Stimulated activated CD8-positive, alpha-beta memory T cell treated with anti-CD3 and anti-CD28 coated beads, Interleukin-15, amount 100 ng/mL, for 48 hours (primary cell): ENCODE measurements at regions not wholly inside any gene's neighbourhood (a gene's known extent, or its start where the extent isn't known, plus 50 kb on each side); places are given as distances from the start of the nearest gene placed in this dataset.

Experiments used
- DNase-seq, 2 donors: peaks; one replicate each; pipeline ENCODE4 v3.0.0-alpha.2; 2020; ENCODE audit warnings: low read depth in 2 of 2

DNA sequence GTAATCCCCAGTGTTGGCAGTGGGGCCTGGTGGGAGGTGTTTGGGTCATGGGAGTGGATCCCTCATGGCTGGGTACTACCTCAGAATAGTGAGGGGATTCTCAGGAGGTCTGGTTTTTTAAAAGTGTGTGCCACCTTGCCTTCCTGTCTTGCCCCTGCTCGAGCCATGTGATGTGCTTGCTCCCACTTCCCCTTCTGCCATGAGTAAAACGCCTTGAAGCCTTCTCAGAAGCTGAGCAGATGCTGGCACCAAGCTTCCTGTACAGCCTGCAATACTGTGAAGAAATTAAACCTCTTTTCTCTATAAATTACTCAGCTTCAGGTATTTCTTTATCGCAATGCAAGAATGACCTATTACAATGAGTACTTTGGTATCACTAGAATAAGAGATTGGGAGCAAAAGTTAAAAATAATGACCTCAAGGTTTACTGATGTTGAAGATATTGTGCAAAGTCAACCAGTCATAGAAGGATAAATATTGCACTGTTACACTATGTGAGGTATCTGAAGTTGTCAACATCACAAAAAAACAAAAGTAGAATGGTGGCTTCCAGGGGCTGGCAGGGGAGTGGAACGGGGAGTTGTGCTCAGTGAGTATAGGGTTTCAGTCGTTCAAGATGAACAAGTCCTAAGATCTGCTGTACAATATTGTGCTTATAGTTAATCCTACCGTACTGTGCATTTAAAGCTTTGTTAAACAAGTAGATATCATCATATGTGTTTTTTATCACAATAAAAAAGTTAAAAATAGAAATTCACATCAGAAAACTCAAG is 938.3 kb upstream of the CNTNAP5 start:
- no peak for DNase-seq

GRCh38 chr2:123091471-123091870 is 933.6 kb upstream of the CNTNAP5 start:
- DNase-seq = no peak

- DNase-seq = no peak
Measured at GRCh38 chr2:123093199-123093598, 931.9 kb upstream of the CNTNAP5 start.

- DNase-seq = no peak
Measured at GRCh38 chr2:123095219-123095835, 929.8 kb upstream of the CNTNAP5 start.

- DNase-seq = no peak
Measured at GRCh38 chr2:123098619-123099018, 926.5 kb upstream of the CNTNAP5 start.

GRCh38 chr2:123101434-123101833 is 923.7 kb upstream of the CNTNAP5 start:
- DNase-seq = no peak

DNA sequence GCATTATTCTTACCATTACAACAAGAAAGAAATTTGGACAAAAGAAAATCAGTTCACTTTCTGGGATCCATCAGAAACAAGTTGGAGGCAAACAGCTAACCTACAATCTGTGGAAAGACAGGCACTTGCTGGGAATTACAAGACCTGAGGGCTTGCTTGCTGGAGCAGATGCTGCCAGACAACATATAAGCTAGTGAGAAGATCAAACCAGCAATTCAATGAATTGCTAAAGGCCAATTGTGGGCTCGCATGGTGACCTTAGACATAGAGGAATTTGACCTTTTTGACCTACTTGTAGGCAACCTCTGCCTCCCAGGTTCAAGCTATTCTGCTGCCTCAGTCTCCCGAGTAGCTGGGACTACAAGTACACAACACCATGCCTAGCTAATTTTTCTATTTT is 921.2 kb upstream of the CNTNAP5 start:
- DNase-seq = no peak

DNA sequence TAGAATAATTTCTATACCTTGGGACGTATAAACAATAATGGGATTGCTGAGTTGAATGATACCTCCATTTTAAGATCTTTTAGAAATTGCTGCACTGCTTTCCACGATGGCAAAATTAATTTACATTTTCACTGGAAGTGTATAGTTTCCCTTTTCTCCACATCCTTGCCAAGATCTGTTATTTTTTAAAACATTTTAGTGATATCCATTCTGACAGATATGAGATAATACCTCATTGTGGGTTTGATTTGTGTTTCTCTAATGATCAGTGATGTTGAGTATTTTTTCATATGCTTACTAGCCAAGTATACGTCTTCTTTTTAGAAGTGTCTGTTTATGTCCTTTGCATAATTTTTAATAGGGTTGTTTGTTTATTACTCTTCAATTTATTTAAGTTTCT is 908.5 kb upstream of the CNTNAP5 start:
- DNase-seq = no peak

GRCh38 chr2:123127236-123127635 is 897.9 kb upstream of the CNTNAP5 start:
- DNase-seq = no peak

DNA sequence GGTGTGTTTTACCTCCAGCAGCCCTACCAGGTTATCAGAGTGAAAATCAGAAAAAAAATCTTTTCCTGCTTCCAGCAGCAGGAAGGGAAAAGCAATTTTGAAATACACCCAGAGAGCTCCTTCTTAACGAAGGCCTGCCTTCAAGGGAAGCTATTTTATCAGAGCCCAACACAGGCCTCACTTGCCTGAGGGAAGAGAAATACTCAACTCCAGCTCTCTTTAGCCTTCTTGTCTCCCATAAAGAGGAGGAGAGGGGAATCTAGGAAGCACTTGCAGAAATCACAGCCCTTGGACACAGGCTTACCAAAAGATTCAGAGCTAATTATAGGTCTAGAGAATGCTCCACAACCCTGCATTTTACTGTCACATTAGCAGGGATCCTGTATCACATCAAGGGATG is 896.1 kb upstream of the CNTNAP5 start:
- no peak for DNase-seq

- no peak for DNase-seq
Measured at GRCh38 chr2:123136419-123136818, 888.7 kb upstream of the CNTNAP5 start.

DNA sequence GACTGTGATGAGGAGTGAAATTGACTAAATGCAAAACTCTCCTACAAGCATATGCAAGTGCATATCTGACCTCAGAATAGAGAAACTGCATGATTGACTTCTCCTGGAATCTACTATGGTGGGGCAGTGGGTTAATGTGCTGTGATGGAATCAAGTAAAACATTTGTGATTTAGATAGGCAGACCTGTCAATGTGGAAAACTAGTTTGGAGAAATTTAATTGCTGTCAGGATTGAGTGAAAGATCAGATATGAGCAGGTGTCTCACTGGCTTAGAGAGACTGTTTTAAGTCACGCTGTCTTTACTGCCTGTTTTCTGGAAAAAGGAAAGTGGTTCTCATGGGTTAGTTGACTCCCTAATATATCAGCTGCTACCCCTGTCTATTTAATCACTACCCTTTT is 881.0 kb upstream of the CNTNAP5 start:
- no peak for DNase-seq

DNA sequence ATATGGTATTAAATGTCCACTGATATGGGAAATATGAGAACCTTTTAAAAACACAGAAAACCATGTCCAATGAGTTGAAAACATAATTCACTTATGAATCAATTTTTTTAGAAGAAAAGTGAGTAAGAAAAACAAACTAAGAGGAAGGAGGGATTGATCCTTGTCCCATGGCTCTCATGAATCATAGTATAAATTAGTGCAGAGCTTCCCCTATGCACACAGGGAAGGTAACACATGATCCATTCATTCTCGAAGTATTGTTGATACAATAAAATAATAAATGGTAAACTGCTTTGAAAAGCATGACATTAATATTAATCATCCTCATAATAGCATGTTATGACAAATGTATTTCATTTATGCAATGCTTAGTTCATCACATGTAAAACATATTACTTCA is 872.0 kb upstream of the CNTNAP5 start:
- DNase-seq = no peak

DNA sequence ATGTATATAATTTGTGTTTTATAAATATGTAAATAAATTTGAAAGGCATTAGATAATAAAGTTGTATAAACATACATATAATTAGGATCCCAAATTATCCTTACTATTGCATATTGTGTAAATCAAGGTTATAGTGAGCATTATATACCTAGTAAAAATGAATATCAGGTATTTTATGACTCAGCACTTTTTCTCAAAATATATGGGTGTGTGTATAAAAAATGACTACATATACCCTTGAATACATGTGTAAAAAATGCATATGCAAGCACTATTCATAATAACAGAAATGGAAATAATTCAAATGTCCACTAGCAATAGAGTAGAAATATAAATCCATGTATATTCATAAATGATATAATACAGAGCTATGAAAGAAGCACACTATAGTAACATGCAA is 870.9 kb upstream of the CNTNAP5 start:
- no peak for DNase-seq

DNA sequence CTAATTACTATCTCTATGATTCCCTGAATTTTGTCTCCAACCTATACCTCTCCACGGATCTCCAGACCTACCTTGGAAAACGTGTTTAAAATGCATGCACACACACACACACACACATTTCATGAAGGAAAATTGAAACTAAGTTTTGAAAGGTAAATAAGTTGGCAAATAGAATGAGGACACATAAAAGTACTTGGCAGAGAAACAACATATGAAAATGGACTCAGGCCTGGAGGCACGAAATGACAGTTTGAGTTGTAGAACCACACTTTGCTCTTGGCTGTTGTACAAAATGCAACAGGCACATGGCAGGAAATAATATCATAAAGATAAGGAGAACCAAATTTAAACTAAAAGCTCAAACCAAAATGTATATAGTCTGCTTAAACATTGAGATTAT is 868.1 kb upstream of the CNTNAP5 start:
- no peak for DNase-seq

DNA sequence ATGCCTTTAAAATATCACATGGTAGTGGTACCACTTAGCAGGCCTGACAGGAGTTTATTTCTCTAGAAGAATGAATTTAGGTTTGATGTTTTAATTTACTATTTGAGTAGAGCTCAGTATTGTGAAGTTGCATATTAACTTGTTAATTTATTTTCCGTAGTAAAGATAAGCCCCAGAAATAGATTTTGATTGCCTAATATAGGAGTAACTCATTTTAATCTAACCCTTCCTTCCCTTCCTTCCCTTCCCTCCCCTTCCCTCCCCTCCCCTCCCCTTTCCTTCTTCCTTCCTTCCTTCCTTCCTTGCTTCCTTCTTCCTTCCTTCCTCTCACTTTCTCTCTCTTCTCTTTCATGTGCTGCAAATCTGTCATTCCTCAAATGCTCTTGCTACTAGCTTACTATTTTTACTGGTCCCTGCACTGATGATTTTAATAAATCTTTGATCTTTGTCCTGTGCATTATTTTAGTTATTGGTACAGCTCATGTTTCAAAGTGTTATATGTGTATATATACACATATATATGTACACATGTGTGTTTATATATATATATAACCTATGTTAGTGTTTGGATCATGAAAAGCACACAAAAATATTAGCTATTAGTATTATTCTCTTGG is 862.6 kb upstream of the CNTNAP5 start:
- no peak for DNase-seq

DNA sequence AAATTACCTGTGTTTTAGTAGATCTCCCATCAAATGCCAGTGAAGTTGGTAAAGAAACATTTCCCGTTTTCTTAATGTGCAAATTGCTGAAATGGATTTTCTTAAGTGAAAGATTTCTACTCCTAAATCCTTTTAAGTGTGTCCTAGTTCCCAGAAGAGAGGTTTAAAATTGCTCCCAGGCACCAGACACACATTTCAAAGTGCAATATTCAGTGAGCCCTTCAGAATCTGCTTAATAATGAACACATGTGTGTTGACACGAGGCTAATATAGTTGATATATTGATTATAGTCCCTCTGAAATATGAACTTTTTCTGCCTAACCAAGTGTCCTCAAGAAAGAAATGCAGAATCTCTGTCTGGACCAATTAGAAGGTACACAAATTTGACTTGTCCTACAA is 861.7 kb upstream of the CNTNAP5 start:
- DNase-seq = no peak

DNA sequence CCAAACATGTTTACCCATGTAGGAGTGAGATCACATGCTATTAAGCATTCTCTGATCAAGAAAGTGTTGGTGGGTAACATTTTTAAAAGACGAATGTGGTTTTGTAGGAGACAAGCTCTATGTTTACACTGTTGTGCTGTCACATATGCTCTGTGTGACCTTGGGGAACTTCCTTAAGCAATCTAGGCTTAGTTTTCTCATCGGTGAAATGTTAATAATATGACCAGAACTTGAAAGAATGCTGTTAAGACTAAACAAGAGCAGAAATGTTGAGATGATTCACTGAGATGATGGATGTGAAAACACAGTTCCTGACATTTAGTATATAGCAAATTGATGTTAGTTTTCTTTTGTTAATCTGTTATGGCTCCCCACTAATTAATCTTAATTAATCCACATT is 860.9 kb upstream of the CNTNAP5 start:
- DNase-seq = no peak

DNA sequence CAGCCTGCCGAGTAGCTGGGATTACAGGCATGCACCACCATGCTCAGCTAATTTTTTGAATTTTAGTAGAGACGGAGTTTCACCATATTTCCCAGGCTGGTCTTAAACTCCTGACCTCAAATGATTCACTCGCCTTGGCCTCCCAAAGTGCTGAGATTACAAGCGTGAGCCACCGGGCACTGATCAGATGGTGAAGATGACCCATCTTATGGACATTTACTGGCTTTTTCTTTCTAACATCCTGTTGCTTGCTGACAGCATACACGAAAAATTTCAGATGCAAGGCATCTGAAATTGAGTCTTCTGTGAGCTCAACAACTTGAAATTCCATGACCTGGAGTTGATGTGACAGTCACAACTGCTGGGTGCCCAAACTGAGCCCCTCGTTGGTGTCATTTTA is 859.5 kb upstream of the CNTNAP5 start:
- DNase-seq = no peak

GRCh38 chr2:123179526-123179925 is 845.6 kb upstream of the CNTNAP5 start:
- no peak for DNase-seq

DNA sequence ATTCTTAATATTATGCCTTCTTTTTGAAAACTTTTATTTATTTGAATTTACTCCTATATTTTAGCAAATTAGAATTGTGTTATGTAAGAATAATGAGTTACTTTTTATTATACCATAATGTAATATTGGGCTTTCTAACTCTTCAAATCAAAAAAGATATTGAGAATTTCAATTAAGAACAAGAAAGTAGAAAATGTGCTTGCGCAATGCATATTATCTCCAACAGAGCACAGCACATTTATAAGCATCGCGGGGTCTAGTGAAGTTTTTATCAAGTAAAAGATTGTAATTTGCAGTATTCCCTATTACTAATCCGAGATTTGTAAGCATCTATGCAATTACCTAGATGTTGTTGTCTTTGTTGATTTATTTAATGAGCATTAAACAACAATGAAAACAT is 829.1 kb upstream of the CNTNAP5 start:
- DNase-seq = no peak

- DNase-seq = no peak
Measured at GRCh38 chr2:123200035-123200434, 825.1 kb upstream of the CNTNAP5 start.

- no peak for DNase-seq
Measured at GRCh38 chr2:123207245-123207644, 817.8 kb upstream of the CNTNAP5 start.
